Sigmoid colon (tissue), 6 donors: ENCODE measurements at regions not wholly inside any gene's neighbourhood (a gene's known extent, or its start where the extent isn't known, plus 50 kb on each side); places are given as distances from the start of the nearest gene placed in this dataset.

Experiments
- DNase-seq: peaks from one replicate; pipeline ENCODE4 v3.0.0-alpha.2; 2019
- H3K27ac ChIP-seq, 4 donors: fragments of 200-600 bp; sonication (generic); one replicate each; pipeline ENCODE4 v1.5.1; 2016 to 2019; ENCODE audit warnings: mild to moderate bottlenecking in 1 of 4
- H3K27me3 ChIP-seq, 3 donors: fragments of 200-600 bp; sonication (generic); one replicate each; pipeline ENCODE4 v1.5.1; 2019; ENCODE audit warnings: mild to moderate bottlenecking in 1 of 3
- H3K36me3 ChIP-seq, 4 donors: fragments of 200-600 bp; sonication (generic); one replicate each; pipeline ENCODE4 v1.5.1; 2016 to 2019
- H3K4me1 ChIP-seq, 4 donors: fragments of 200-600 bp; sonication (generic); one replicate each; pipeline ENCODE4 v1.5.1; 2017 to 2019
- H3K4me3 ChIP-seq, 4 donors: fragments of 200-600 bp; sonication (generic); one replicate each; pipeline ENCODE4 v1.5.1; 2017 to 2019; ENCODE audit warnings: mild to moderate bottlenecking in 2 of 4, moderate library complexity in 1 of 4
- H3K9me3 ChIP-seq, 4 donors: fragments of 200-600 bp in 3 of 4; sonication (generic) in 3 of 4; one replicate each; pipeline versions ENCODE4 v1.5.1 to v1.6.1; 2013 to 2019
- EP300 ChIP-seq, 4 donors: sonication (generic); formaldehyde crosslinking; IDR thresholded peaks; one replicate each; pipeline ENCODE4 v1.6.1; 2017; ENCODE audit warnings: antibody characterized with exemption in 4 of 4
- POLR2A ChIP-seq, 2 donors: fragments of 450-650 bp; IDR thresholded peaks; one replicate each; pipeline ENCODE4 v1.6.1; 2016; ENCODE audit warnings: antibody characterized with exemption in 2 of 2, mild to moderate bottlenecking in 2 of 2, moderate library complexity in 2 of 2
- POLR2AphosphoS5 ChIP-seq, 4 donors: sonication (generic); formaldehyde crosslinking; IDR thresholded peaks; one replicate each; pipeline ENCODE4 v1.6.1; 2017; ENCODE audit warnings: antibody characterized with exemption in 4 of 4
- WGBS, 2 donors: extraction: QIAGEN DNeasy Blood & Tissue Kit; methylation state at CpG; one replicate each; pipeline ENCODE4 v1.1.7; 2013; 5-methylcytosine and 5-hydroxymethylcytosine counted together
- intact Hi-C: fragments of 100-400 bp; cut with DNase I; formaldehyde crosslinking; loops from one replicate; pipeline ENCODE4 v1.15.1; 2023
- TF ChIP-seq, protein P1 (sequence below), 4 experiments: fragments of 450-650 bp in 3 of 4; fragments of 200-600 bp in 1 of 4; IDR thresholded peaks; one replicate each; pipeline ENCODE4 v1.5.1; 2016 to 2019; ENCODE audit warnings: antibody characterized with exemption in 4 of 4, mild to moderate bottlenecking in 3 of 4, moderate library complexity in 2 of 4
- donor health status: healthy with polysubstance abuse.
- donor health status: healthy.

DNA sequence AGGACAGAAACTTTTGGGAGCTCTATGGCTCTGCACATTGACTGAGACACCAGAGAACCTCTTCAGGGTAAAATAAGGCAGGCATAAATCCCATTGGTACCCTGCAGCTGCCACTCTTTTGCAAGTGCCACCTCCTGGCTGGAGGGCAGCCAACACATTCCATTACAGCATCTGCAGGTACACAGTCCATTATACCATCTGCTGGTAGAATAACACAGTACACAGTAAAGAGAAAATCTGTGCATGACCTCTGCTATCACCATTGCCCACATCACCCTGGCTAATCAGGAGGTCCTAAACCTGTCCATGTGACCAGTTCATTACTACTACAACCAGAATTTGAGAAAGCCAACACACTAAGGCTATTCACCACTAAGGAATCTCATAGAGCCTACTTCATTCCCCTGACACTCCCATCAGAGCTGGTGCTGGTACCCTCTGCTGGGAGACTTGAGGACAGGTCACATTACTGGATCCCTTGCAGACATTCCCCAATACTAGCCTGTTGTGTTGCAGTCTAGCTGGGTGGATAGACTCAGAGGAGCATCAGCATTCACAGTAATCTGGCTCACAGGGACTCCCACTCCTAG lies 176.2 kb upstream of the TACR3 start:
- Histone ChIP-seq H3K27me3 (no peaks in the 10 kb centered on the region), H3K4me1 (no peaks in the 10 kb centered on the region), H3K27ac (no peak overlapping the region), H3K36me3 (no peaks in the 10 kb centered on the region), H3K9me3 (no peaks in the 10 kb centered on the region), H3K4me3 (no peak overlapping the region)
- intact Hi-C loops: no loop called here
- TF ChIP-seq POLR2AphosphoS5 (IDR thresholded peaks at IDR 0.05): no peak
- TF ChIP-seq, protein P1, sequence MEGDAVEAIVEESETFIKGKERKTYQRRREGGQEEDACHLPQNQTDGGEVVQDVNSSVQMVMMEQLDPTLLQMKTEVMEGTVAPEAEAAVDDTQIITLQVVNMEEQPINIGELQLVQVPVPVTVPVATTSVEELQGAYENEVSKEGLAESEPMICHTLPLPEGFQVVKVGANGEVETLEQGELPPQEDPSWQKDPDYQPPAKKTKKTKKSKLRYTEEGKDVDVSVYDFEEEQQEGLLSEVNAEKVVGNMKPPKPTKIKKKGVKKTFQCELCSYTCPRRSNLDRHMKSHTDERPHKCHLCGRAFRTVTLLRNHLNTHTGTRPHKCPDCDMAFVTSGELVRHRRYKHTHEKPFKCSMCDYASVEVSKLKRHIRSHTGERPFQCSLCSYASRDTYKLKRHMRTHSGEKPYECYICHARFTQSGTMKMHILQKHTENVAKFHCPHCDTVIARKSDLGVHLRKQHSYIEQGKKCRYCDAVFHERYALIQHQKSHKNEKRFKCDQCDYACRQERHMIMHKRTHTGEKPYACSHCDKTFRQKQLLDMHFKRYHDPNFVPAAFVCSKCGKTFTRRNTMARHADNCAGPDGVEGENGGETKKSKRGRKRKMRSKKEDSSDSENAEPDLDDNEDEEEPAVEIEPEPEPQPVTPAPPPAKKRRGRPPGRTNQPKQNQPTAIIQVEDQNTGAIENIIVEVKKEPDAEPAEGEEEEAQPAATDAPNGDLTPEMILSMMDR (IDR thresholded peaks at IDR 0.05): no peak
- no peak for TF ChIP-seq EP300 (IDR thresholded peaks at IDR 0.05)
- no peak for TF ChIP-seq POLR2A (IDR thresholded peaks at IDR 0.05)
- no peak for DNase-seq

DNA sequence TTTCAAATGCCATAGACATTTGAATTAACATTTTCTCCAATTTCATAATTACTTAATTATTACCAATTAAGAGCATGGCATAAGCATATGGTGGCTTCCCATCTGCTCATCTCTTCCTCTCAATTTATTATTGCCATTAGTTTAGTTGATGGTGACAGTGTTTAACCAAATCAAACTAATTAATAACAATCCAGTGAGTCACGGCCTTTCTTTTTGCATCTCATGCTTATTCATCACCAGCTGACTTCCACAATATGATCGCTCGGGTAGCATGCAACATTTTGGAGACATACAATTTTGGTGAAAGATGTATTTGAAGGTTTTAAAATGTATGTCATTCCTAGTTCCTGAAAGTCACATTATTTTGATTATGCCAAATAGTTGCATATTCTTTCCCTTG lies 172.8 kb upstream of the TACR3 start:
- Histone ChIP-seq H3K4me3 (no peak overlapping the region), H3K36me3 (no peaks in the 10 kb centered on the region), H3K27ac (no peak overlapping the region), H3K27me3 (no peaks in the 10 kb centered on the region), H3K9me3 (no peaks in the 10 kb centered on the region), H3K4me1 (no peaks in the 10 kb centered on the region)
- no peak for DNase-seq
- 91 to 93% methylated on average over 3 of the region's 3 CpGs for WGBS, 2 donors
- intact Hi-C loops: no loop called here
- TF ChIP-seq POLR2A (IDR thresholded peaks at IDR 0.05): no peak
- no peak for TF ChIP-seq EP300 (IDR thresholded peaks at IDR 0.05)
- TF ChIP-seq, protein P1 (IDR thresholded peaks at IDR 0.05): no peak
- no peak for TF ChIP-seq POLR2AphosphoS5 (IDR thresholded peaks at IDR 0.05)

DNA sequence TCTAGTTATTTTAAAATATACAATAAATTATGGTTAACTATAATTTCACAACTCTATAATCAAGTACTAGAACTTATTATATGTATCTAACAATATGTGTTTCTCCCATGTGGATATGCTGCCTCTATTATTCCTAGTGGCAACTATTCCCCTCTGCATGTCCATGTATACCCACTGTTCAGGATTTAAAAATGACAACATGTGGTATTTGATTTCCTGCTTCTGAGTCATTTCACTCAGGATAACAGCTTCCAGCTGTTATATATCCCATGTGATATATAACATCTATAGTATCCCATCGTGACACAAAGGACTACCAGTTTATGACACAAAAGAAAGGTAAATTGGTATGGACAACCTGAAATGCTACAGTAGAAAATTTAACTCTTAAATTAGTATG lies 167.4 kb upstream of the TACR3 start:
- DNase-seq: no peak
- WGBS, 2 donors: 74 to 76% methylated on average over 1 of the region's 1 CpG
- intact Hi-C loops: no loop called here
- Histone ChIP-seq H3K27ac (no peak overlapping the region), H3K36me3 (no peaks in the 10 kb centered on the region), H3K4me3 (no peak overlapping the region), H3K9me3 (no peaks in the 10 kb centered on the region), H3K4me1 (no peaks in the 10 kb centered on the region), H3K27me3 (no peaks in the 10 kb centered on the region)
- TF ChIP-seq EP300 (IDR thresholded peaks at IDR 0.05) (no peak), POLR2A (IDR thresholded peaks at IDR 0.05) (no peak), POLR2AphosphoS5 (IDR thresholded peaks at IDR 0.05) (no peak)
- TF ChIP-seq, protein P1 (IDR thresholded peaks at IDR 0.05): no peak

DNA sequence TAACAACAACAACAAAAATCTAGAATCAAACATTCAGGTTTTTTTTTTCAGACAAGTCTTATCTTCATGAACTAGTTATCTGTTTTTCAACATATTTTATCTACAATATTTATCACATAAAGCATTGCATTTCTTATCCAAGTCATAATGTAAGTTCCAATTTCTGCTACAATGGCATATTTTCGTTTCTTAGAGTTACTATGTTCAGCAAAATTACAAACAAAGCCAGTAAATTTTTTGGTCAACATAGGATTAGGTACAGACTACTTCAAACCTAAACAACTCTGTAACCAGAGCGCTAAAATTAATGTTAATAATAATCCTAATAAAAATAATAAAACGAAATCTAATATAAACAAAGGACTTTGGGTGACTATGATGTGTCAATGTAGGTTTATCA lies 165.4 kb upstream of the TACR3 start:
- no peak for DNase-seq
- 10 to 32% methylated on average over 3 of the region's 3 CpGs for WGBS, 2 donors

More for the DNA sequence above, 165.4 kb upstream of the TACR3 start:
- Histone ChIP-seq H3K4me1 (no peaks in the 10 kb centered on the region), H3K9me3 (no peaks in the 10 kb centered on the region), H3K36me3 (no peaks in the 10 kb centered on the region), H3K27me3 (no peaks in the 10 kb centered on the region), H3K27ac (no peak overlapping the region), H3K4me3 (no peak overlapping the region)
- intact Hi-C loops: no loop called here
- TF ChIP-seq EP300 (IDR thresholded peaks at IDR 0.05) (no peak), POLR2A (IDR thresholded peaks at IDR 0.05) (no peak), POLR2AphosphoS5 (IDR thresholded peaks at IDR 0.05) (no peak)
- TF ChIP-seq, protein P1 (IDR thresholded peaks at IDR 0.05): no peak
